DOHH2 (cell line): ENCODE measurements at regions not wholly inside any gene's neighbourhood (a gene's known extent, or its start where the extent isn't known, plus 50 kb on each side); places are given as distances from the start of the nearest gene placed in this dataset.

ENCODE experiments used
- EZH2phosphoT487 ChIP-seq: fragments of 200-600 bp; sonication (generic); IDR thresholded peaks from 2 replicates; pipeline ENCODE4 v1.6.1; 2017; ENCODE audit warnings: borderline replicate concordance, mild to moderate bottlenecking, antibody characterized with exemption, low read length, moderate library complexity, mixed read lengths
- TF ChIP-seq, protein P1 (sequence below): fragments of 200-600 bp; sonication (generic); IDR thresholded peaks from one replicate; pipeline ENCODE4 v1.5.1; 2014; ENCODE audit warnings: antibody characterized with exemption, mild to moderate bottlenecking, low read depth, low read length; ENCODE audit not compliant: poor library complexity, severe bottlenecking

DNA sequence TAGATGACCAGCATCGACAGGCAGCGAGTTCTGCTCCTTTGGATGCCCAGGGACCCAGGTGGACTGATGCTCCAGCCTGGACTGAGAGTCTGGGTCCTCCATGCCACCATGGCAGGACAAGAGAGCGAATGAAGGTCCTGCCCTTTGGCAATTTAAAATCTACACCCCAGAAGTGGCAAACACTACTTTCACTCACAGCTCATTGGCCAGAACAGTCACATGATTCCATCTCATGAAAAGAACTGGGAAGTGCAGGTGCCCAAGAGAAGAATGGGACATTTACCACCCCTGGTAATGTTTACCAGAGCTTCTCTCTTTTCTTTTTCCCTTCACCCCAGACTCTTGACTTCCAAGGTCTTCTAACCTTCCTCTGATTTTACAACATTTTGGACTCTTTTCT is 87.8 kb upstream of the SLCO3A1 start:
- TF ChIP-seq, protein P1, sequence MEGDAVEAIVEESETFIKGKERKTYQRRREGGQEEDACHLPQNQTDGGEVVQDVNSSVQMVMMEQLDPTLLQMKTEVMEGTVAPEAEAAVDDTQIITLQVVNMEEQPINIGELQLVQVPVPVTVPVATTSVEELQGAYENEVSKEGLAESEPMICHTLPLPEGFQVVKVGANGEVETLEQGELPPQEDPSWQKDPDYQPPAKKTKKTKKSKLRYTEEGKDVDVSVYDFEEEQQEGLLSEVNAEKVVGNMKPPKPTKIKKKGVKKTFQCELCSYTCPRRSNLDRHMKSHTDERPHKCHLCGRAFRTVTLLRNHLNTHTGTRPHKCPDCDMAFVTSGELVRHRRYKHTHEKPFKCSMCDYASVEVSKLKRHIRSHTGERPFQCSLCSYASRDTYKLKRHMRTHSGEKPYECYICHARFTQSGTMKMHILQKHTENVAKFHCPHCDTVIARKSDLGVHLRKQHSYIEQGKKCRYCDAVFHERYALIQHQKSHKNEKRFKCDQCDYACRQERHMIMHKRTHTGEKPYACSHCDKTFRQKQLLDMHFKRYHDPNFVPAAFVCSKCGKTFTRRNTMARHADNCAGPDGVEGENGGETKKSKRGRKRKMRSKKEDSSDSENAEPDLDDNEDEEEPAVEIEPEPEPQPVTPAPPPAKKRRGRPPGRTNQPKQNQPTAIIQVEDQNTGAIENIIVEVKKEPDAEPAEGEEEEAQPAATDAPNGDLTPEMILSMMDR: no peak
- no peak for TF ChIP-seq EZH2phosphoT487
